ENCODE measurements at regions not wholly inside any gene's neighbourhood (a gene's known extent, or its start where the extent isn't known, plus 50 kb on each side); places are given as distances from the start of the nearest gene placed in this dataset.

- no peak overlapping the region for H2BK15ac ChIP-seq (ENCODE audit: low read depth, poor library complexity, severe bottlenecking)
- no peak overlapping the region for H3K18ac ChIP-seq (ENCODE audit: low read depth in 1 of 2, low read length in 2 of 2)
- DNase-seq: no peak
- peak overlapping the region; percentile 83 for H3K9ac ChIP-seq (ENCODE audit: low read length)
- no peak overlapping the region for H2BK12ac ChIP-seq (ENCODE audit: low read length in 2 of 2)
- H2BK5ac ChIP-seq (ENCODE audit: low read depth, low read length, poor library complexity, severe bottlenecking): no peak overlapping the region
- no peak overlapping the region for H2AK5ac ChIP-seq (ENCODE audit: low read length, severe bottlenecking)
- 100% methylated on average over 1 of the region's 3 CpGs for WGBS
- no peak overlapping the region for H3K27ac ChIP-seq (ENCODE audit: low read length, poor library complexity, severe bottlenecking)
- H3K36me3 ChIP-seq (ENCODE audit: control insufficient read depth in 1 of 2, insufficient read depth in 2 of 2, low read depth in 1 of 2, low read length in 2 of 2): no peaks in the 10 kb centered on the region
- no peak overlapping the region for H3K14ac ChIP-seq (ENCODE audit: low read length in 2 of 2)
- peak overlapping the region in 1 of 2 experiments; percentile 60 for H3K4me3 ChIP-seq (ENCODE audit: insufficient read depth in 1 of 2, low read depth in 1 of 2, low read length in 2 of 2)
- no peaks in the 10 kb centered on the region for H3K27me3 ChIP-seq (ENCODE audit: control insufficient read depth in 1 of 2, insufficient read depth in 1 of 2, low read length in 2 of 2)
- H3K4me1 ChIP-seq (ENCODE audit: control insufficient read depth, insufficient read depth, low read depth, low read length): no peaks in the 10 kb centered on the region
- no peak overlapping the region for H4K8ac ChIP-seq (ENCODE audit: low read length)
- H3K79me1 ChIP-seq (replicated peaks; ENCODE audit: low read length, poor library complexity, severe bottlenecking): no peaks in the 10 kb centered on the region
- no peak overlapping the region for H4K91ac ChIP-seq (ENCODE audit: low read length)
- H2AFZ ChIP-seq (ENCODE audit: low read depth, low read length): no peak overlapping the region
- H3K23ac ChIP-seq (ENCODE audit: low read length in 2 of 2): no peak overlapping the region
- no peak overlapping the region for H3K4me2 ChIP-seq (ENCODE audit: low read length, poor library complexity, severe bottlenecking)
- H3K9me3 ChIP-seq (ENCODE audit: control insufficient read depth, low read length): no peaks in the 10 kb centered on the region
- no peak overlapping the region for H3K4ac ChIP-seq (ENCODE audit: low read depth in 1 of 2, low read length in 2 of 2)
- H2BK120ac ChIP-seq (ENCODE audit: low read depth, low read length): no peak overlapping the region
Observed at GRCh38 chr6:82017773-82018172, 229.8 kb downstream of the IBTK start.

DNA sequence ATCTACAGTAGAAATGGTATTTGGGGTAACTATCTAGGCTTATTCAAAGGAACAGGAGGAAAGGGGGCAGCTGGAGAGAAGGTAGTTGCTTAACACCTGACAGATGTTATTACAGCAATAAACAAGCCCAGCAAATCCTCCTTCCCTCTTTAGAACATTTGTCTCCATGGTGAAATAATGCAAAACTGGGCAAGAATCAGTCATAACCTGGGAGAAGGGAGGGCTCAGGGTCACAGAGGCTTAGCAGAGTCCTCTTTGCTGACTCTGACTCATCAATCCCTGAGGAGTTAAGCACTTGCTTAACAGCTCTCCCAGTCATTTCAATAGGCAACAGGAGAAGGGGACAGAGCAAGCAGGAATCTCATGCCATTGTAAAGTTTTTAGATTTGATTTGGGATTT lies 230.3 kb downstream of the IBTK start:
- Histone ChIP-seq H3K23ac (ENCODE audit: low read length in 2 of 2) (no peak overlapping the region), H2BK15ac (ENCODE audit: low read depth, poor library complexity, severe bottlenecking) (no peak overlapping the region), H4K8ac (ENCODE audit: low read length) (no peak overlapping the region), H3K36me3 (ENCODE audit: control insufficient read depth in 1 of 2, insufficient read depth in 2 of 2, low read depth in 1 of 2, low read length in 2 of 2) (no peaks in the 10 kb centered on the region), H3K4me3 (ENCODE audit: insufficient read depth in 1 of 2, low read depth in 1 of 2, low read length in 2 of 2) (peak overlapping the region in 1 of 2 experiments; percentile 60), H2BK12ac (ENCODE audit: low read length in 2 of 2) (peak overlapping the region in 1 of 2 experiments; percentile 19), H3K9ac (ENCODE audit: low read length) (peak overlapping the region; percentile 83), H3K79me1 (replicated peaks; ENCODE audit: low read length, poor library complexity, severe bottlenecking) (no peaks in the 10 kb centered on the region), H3K27ac (ENCODE audit: low read length, poor library complexity, severe bottlenecking) (peak overlapping the region; percentile 28), H2BK120ac (ENCODE audit: low read depth, low read length) (no peak overlapping the region), H2BK5ac (ENCODE audit: low read depth, low read length, poor library complexity, severe bottlenecking) (no peak overlapping the region), H4K91ac (ENCODE audit: low read length) (no peak overlapping the region), H3K18ac (ENCODE audit: low read depth in 1 of 2, low read length in 2 of 2) (no peak overlapping the region), H2AK5ac (ENCODE audit: low read length, severe bottlenecking) (no peak overlapping the region), H3K27me3 (ENCODE audit: control insufficient read depth in 1 of 2, insufficient read depth in 1 of 2, low read length in 2 of 2) (no peaks in the 10 kb centered on the region), H3K4me1 (ENCODE audit: control insufficient read depth, insufficient read depth, low read depth, low read length) (no peaks in the 10 kb centered on the region), H3K14ac (ENCODE audit: low read length in 2 of 2) (no peak overlapping the region), H3K4ac (ENCODE audit: low read depth in 1 of 2, low read length in 2 of 2) (no peak overlapping the region), H3K4me2 (ENCODE audit: low read length, poor library complexity, severe bottlenecking) (no peak overlapping the region), H2AFZ (ENCODE audit: low read depth, low read length) (no peak overlapping the region), H3K9me3 (ENCODE audit: control insufficient read depth, low read length) (no peaks in the 10 kb centered on the region)
- peak; percentile 96 for DNase-seq

DNA sequence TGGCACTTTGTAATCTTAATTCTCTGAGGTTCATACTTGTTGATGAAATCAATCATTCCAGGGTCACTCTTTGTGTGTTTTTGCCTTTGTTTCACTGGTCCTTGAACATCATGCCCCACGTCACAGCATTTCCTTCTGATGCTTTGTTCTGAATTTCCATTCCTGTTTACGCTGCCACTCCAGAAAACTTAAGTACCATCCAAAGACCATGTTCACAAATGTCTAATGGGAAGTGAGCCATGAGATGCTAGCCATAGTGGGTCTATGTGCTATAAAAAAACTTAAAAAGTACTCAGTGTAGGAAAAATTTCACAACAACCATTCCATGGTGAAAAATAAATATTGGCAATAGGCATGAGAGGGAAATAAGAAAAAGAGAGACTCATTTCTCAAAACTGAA lies 232.0 kb downstream of the IBTK start:
- no peak overlapping the region for H4K8ac ChIP-seq (ENCODE audit: low read length)
- no peak overlapping the region for H3K23ac ChIP-seq (ENCODE audit: low read length in 2 of 2)
- no peak for DNase-seq
- H2BK15ac ChIP-seq (ENCODE audit: low read depth, poor library complexity, severe bottlenecking): no peak overlapping the region
- H3K27ac ChIP-seq (ENCODE audit: low read length, poor library complexity, severe bottlenecking): no peak overlapping the region
- no peaks in the 10 kb centered on the region for H3K36me3 ChIP-seq (ENCODE audit: control insufficient read depth in 1 of 2, insufficient read depth in 2 of 2, low read depth in 1 of 2, low read length in 2 of 2)
- no peaks in the 10 kb centered on the region for H3K4me1 ChIP-seq (ENCODE audit: control insufficient read depth, insufficient read depth, low read depth, low read length)
- H3K9me3 ChIP-seq (ENCODE audit: control insufficient read depth, low read length): no peaks in the 10 kb centered on the region
- no peak overlapping the region for H2BK5ac ChIP-seq (ENCODE audit: low read depth, low read length, poor library complexity, severe bottlenecking)
- no peaks in the 10 kb centered on the region for H3K79me1 ChIP-seq (replicated peaks; ENCODE audit: low read length, poor library complexity, severe bottlenecking)
- H2BK12ac ChIP-seq (ENCODE audit: low read length in 2 of 2): no peak overlapping the region
- peak overlapping the region; percentile 76 for H3K9ac ChIP-seq (ENCODE audit: low read length)
- H3K14ac ChIP-seq (ENCODE audit: low read length in 2 of 2): no peak overlapping the region
- H2AK5ac ChIP-seq (ENCODE audit: low read length, severe bottlenecking): no peak overlapping the region
- no peaks in the 10 kb centered on the region for H3K27me3 ChIP-seq (ENCODE audit: control insufficient read depth in 1 of 2, insufficient read depth in 1 of 2, low read length in 2 of 2)
- no peak overlapping the region for H2AFZ ChIP-seq (ENCODE audit: low read depth, low read length)
- no peak overlapping the region for H2BK120ac ChIP-seq (ENCODE audit: low read depth, low read length)
- H3K4me3 ChIP-seq (ENCODE audit: insufficient read depth in 1 of 2, low read depth in 1 of 2, low read length in 2 of 2): no peak overlapping the region
- no peak overlapping the region for H3K4me2 ChIP-seq (ENCODE audit: low read length, poor library complexity, severe bottlenecking)
- 96% methylated on average over 2 of the region's 2 CpGs for WGBS
- no peak overlapping the region for H4K91ac ChIP-seq (ENCODE audit: low read length)
- H3K18ac ChIP-seq (ENCODE audit: low read depth in 1 of 2, low read length in 2 of 2): no peak overlapping the region
- no peak overlapping the region for H3K4ac ChIP-seq (ENCODE audit: low read depth in 1 of 2, low read length in 2 of 2)

- H3K9me3 ChIP-seq (ENCODE audit: control insufficient read depth, low read length): no peaks in the 10 kb centered on the region
- no peaks in the 10 kb centered on the region for H3K36me3 ChIP-seq (ENCODE audit: control insufficient read depth in 1 of 2, insufficient read depth in 2 of 2, low read depth in 1 of 2, low read length in 2 of 2)
- no peaks in the 10 kb centered on the region for H3K4me1 ChIP-seq (ENCODE audit: control insufficient read depth, insufficient read depth, low read depth, low read length)
- no peak overlapping the region for H2BK5ac ChIP-seq (ENCODE audit: low read depth, low read length, poor library complexity, severe bottlenecking)
- peak; percentile 17 for DNase-seq
- no peak overlapping the region for H2BK120ac ChIP-seq (ENCODE audit: low read depth, low read length)
- H3K27me3 ChIP-seq (ENCODE audit: control insufficient read depth in 1 of 2, insufficient read depth in 1 of 2, low read length in 2 of 2): no peaks in the 10 kb centered on the region
- no peak overlapping the region for H2BK15ac ChIP-seq (ENCODE audit: low read depth, poor library complexity, severe bottlenecking)
- H3K18ac ChIP-seq (ENCODE audit: low read depth in 1 of 2, low read length in 2 of 2): no peak overlapping the region
- H2AK5ac ChIP-seq (ENCODE audit: low read length, severe bottlenecking): no peak overlapping the region
- no peaks in the 10 kb centered on the region for H3K79me1 ChIP-seq (replicated peaks; ENCODE audit: low read length, poor library complexity, severe bottlenecking)
- H3K4me3 ChIP-seq (ENCODE audit: insufficient read depth in 1 of 2, low read depth in 1 of 2, low read length in 2 of 2): no peak overlapping the region
- no peak overlapping the region for H4K91ac ChIP-seq (ENCODE audit: low read length)
- H3K4me2 ChIP-seq (ENCODE audit: low read length, poor library complexity, severe bottlenecking): no peak overlapping the region
- H2BK12ac ChIP-seq (ENCODE audit: low read length in 2 of 2): peak overlapping the region in 1 of 2 experiments; percentile 1
- WGBS: 84% methylated on average over 2 of the region's 2 CpGs
- no peak overlapping the region for H2AFZ ChIP-seq (ENCODE audit: low read depth, low read length)
- no peak overlapping the region for H3K23ac ChIP-seq (ENCODE audit: low read length in 2 of 2)
- no peak overlapping the region for H3K14ac ChIP-seq (ENCODE audit: low read length in 2 of 2)
- no peak overlapping the region for H4K8ac ChIP-seq (ENCODE audit: low read length)
- peak overlapping the region; percentile 76 for H3K9ac ChIP-seq (ENCODE audit: low read length)
- H3K4ac ChIP-seq (ENCODE audit: low read depth in 1 of 2, low read length in 2 of 2): peak overlapping the region in 1 of 2 experiments; percentile 29
- no peak overlapping the region for H3K27ac ChIP-seq (ENCODE audit: low read length, poor library complexity, severe bottlenecking)
Observed at GRCh38 chr6:82015043-82015442, 232.5 kb downstream of the IBTK start.

All from mesenchymal stem cell (in vitro differentiated cells and primary cell).